Activated T-cell treated with anti-CD3 and anti-CD28 coated beads, Interleukin-2, amount 50 U/mL, for 72 hours (primary cell): ENCODE measurements at regions not wholly inside any gene's neighbourhood (a gene's known extent, or its start where the extent isn't known, plus 50 kb on each side); places are given as distances from the start of the nearest gene placed in this dataset.
"Not testable (repeated sequence)": the region's sequence is repeated elsewhere in the genome, so short reads cannot be mapped to it uniquely, and the experiment has no call there.

Experiments used
- ATAC-seq, 2 donors: fragments of 150-1000 bp; cut with Tn5 transposase; replicated peaks in 1 of 2; 2 replicates each; pipeline ENCODE4 v1.10.0; 2021; ENCODE audit warnings: moderate library complexity in 2 of 2, mild to moderate bottlenecking in 1 of 2
- DNase-seq, 2 donors: peaks; one replicate each; pipeline ENCODE4 v3.0.0; 2021 to 2022; ENCODE audit warnings: mixed read lengths in 1 of 2
- H3K27ac Mint-ChIP-seq: one replicate; pipeline ENCODE4 v1.8.0; 2022; ENCODE audit warnings: mild to moderate bottlenecking, moderate library complexity, mixed read lengths
- H3K27me3 Mint-ChIP-seq: one replicate; pipeline ENCODE4 v1.8.0; 2022; ENCODE audit warnings: low read depth, mixed read lengths
- H3K36me3 Mint-ChIP-seq, 2 donors: one replicate each; pipeline ENCODE4 v1.8.0; 2022; ENCODE audit warnings: mixed read lengths in 2 of 2, mild to moderate bottlenecking in 1 of 2; ENCODE audit not compliant: insufficient read depth in 2 of 2
- H3K4me1 Mint-ChIP-seq: one replicate; pipeline ENCODE4 v1.8.0; 2022; ENCODE audit warnings: low read depth, mixed read lengths
- H3K4me3 Mint-ChIP-seq, 2 donors: one replicate each; pipeline ENCODE4 v1.8.0; 2022; ENCODE audit warnings: mild to moderate bottlenecking in 2 of 2, mixed read lengths in 2 of 2, moderate library complexity in 2 of 2
- H3K9me3 Mint-ChIP-seq, 2 donors: one replicate each; pipeline ENCODE4 v1.8.0; 2022; ENCODE audit warnings: mixed read lengths in 2 of 2

DNA sequence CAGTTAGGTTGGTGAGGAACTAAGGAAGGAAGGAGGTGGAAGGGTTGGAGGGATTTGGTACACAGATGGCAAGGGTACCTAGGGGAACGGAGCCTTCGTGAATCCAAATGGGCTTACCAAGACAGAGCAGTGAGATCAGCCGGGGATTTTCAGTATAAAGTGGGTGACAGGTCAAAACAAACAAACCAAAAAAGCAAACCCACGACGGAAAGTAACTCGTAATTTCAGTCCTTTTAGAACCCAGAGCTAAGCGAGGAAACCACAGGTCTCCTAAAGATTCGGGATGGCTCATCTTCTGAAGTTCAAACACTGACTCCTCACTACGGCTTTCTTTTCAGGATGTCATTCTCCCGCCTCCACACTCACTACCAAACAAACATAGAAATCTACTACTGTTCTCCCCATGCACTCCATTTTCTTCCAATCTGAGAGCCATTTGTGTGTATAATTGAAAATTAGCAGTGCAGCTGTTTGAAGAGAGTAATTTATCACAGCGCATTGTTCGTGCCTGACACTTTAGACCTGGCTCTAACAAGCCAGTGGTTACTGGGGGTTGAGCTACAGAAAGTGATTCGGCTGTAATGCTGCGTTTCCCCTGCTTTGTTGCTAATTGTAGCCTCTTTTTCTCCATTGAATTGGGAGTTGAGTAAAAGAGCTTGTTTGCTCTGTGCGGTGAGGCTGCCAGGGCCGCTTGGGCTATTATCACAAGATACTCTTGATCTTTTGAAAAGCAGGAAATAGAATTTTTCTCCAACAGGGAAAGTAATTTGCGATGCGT is 64.7 kb upstream of the CCDC39 start:
- no peak overlapping the region for H3K27ac Mint-ChIP-seq
- no peaks in the 10 kb centered on the region for H3K36me3 Mint-ChIP-seq
- H3K4me1 Mint-ChIP-seq: no peaks in the 10 kb centered on the region
- H3K27me3 Mint-ChIP-seq: peaks cover 13% of the 10 kb centered on the region
- H3K9me3 Mint-ChIP-seq: no peaks in the 10 kb centered on the region
- no peak overlapping the region for H3K4me3 Mint-ChIP-seq
- DNase-seq (no peak), ATAC-seq (peak; percentile 39 to 64)

DNA sequence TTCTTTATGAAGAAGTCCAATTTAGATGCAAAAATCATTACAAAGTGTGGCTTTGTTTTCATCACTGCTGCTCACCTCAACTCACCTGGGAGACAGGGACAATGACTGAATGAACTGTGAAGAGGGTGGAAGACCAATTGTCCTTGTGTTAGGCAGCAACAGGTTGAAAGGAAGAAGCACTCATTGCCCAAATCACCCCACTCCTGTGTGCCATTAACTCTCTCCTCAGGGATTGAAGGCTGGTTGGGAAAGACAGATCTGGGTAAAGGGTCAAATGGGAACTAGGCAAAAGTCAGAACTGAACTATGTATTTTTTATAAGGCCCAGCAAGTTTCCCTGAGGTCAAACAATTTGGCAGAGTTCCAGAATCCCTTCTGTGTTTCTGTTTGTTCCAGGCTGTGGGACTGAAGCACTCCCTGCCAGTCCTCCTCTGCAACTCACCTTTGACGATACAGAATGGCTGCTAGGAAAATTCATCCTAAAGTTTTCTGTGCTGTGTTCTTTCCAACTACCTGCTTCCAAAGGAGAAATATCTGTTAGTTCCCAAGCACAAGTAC is 68.6 kb upstream of the CCDC39 start:
- H3K4me3 Mint-ChIP-seq: no peak overlapping the region
- peaks cover 10% of the 10 kb centered on the region for H3K27me3 Mint-ChIP-seq
- H3K36me3 Mint-ChIP-seq: no peaks in the 10 kb centered on the region
- DNase-seq (no peak), ATAC-seq (no peak)
- no peaks in the 10 kb centered on the region for H3K9me3 Mint-ChIP-seq
- no peaks in the 10 kb centered on the region for H3K4me1 Mint-ChIP-seq
- H3K27ac Mint-ChIP-seq: no peak overlapping the region

DNA sequence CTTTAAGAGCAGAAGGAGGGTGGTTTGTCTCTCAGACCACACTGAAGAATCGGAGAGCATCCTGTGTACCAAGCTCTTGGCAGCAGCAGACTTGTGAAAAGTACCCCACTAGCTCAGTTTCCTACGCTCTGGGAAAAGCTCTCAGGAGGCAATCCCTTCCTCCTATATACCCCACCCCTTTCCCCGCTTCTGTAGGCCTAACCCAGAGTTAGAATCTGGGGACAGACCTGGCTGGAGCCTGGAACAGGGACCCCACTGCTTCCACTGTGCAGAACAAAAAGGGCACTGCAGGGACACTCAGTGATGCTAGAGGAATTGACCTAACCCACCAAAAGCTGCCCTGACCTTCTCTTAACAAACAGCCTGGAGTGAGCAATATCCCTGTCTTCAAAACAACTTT is 70.0 kb upstream of the CCDC39 start:
- Mint-ChIP-seq H3K27me3 (no peaks in the 10 kb centered on the region), H3K27ac (no peak overlapping the region), H3K36me3 (no peaks in the 10 kb centered on the region), H3K4me3 (no peak overlapping the region), H3K9me3 (no peaks in the 10 kb centered on the region), H3K4me1 (no peaks in the 10 kb centered on the region)
- ATAC-seq (no peak), DNase-seq (no peak)

DNA sequence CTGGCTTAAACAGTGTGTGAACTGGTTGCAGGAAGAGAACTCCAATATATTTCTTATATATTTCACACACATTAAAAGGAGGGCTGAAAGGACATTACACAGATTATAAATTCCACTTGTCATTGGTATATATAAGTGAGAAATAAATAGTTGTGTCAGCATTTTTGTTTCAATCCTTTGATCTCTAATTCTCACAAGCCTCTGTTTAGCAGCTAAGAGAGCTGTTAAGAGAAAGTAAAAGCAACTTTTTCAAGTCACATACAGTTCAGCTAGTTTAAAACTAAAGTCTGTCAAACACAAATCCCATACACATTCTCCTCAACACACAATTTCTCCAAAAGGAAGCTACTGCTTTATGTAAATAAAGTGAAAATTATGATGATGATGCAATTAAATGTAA is 70.5 kb upstream of the CCDC39 start:
- Mint-ChIP-seq H3K4me3 (no peak overlapping the region), H3K27ac (no peak overlapping the region), H3K9me3 (no peaks in the 10 kb centered on the region), H3K36me3 (no peaks in the 10 kb centered on the region), H3K4me1 (no peaks in the 10 kb centered on the region), H3K27me3 (no peaks in the 10 kb centered on the region)
- ATAC-seq (no peak), DNase-seq (no peak)

DNA sequence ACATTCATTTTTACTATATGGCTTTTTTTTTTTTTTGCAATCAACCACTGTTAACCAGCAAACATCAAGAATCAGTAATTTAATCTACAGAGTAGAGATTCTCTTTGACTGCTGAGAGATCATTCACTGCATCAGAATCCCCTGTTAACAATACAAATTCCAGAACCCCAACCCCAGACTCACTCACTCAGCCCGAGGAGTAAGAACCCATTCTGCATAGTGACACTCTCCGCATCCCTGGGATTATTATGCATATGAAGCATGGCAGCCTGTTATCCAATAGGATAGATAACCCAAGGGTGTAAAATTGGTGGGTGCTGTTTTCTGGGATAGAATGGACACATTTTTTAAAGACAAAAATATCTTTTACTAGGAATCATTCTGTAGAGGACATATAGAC is 76.3 kb upstream of the CCDC39 start:
- no peaks in the 10 kb centered on the region for H3K36me3 Mint-ChIP-seq
- no peak overlapping the region for H3K4me3 Mint-ChIP-seq
- no peaks in the 10 kb centered on the region for H3K4me1 Mint-ChIP-seq
- ATAC-seq (no peak), DNase-seq (no peak)
- no peak overlapping the region for H3K27ac Mint-ChIP-seq
- no peaks in the 10 kb centered on the region for H3K27me3 Mint-ChIP-seq
- H3K9me3 Mint-ChIP-seq: peaks cover 1 to 4% of the 10 kb centered on the region in 2 donors

DNA sequence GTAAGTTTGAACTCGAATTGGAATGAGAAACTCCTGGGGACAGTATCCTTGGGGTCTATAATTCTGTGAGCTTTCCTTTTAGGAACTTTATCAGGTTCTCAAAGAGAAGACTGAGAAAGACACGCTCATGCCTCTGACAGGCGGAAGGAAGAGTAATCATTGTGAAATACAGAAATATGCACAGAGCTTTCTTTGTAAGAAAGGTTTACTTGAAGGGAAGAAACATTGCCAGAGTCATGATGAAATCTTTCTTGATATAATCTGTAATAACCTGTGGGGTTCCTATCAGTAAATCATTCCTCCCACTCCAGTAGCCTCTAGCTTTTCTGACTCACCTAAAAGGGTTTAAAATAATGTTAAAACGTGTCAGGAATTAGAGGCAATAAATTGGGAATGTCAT is 83.6 kb upstream of the CCDC39 start:
- ATAC-seq: no peak
- Mint-ChIP-seq H3K27me3 (no peaks in the 10 kb centered on the region), H3K27ac (no peak overlapping the region), H3K36me3 (no peaks in the 10 kb centered on the region), H3K4me3 (no peak overlapping the region), H3K4me1 (no peaks in the 10 kb centered on the region), H3K9me3 (peaks cover 1 to 6% of the 10 kb centered on the region in 2 donors)
- DNase-seq: no peak

DNA sequence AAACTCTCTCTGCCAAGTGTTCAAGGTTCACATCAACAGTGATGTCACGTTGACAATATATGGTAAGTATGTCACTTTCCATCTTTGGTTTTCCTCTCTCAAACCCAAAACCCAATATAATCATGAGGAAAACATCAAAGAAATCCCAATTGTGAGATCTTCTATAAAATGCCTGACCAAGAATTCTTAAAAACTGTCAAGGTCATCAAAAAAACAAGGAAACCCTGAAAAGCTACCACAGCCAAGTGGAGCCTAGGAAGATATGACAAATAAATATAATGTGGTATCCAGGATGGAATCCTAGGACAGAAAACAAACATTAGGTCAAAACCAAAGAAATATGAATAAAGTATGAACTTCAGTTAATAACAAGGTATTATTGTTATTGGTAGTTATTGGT is 85.2 kb upstream of the CCDC39 start:
- ATAC-seq (no peak), DNase-seq (no peak)
- Mint-ChIP-seq H3K4me3 (no peak overlapping the region), H3K27me3 (no peaks in the 10 kb centered on the region), H3K36me3 (no peaks in the 10 kb centered on the region), H3K9me3 (peaks cover 0 to 4% of the 10 kb centered on the region in 2 donors), H3K4me1 (no peaks in the 10 kb centered on the region), H3K27ac (no peak overlapping the region)

DNA sequence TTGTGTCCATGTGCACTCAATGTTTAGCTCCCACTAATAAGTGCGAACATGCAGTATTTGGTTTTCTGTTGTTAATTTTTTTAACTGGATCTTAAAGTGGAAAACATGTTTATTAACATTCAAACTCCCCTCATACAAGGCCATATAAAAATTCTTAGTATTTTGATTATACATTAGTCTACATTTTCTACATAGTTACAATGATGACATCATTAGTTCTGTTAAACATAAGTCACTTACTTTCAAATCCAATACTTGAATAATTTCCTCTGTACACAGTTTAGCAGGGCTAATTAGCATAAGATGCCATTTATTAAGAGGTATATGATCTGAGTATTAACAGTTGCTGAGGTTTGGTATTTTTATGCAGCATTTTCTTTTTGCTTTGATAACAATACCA is 91.3 kb upstream of the CCDC39 start:
- Mint-ChIP-seq H3K9me3 (peaks cover 2 to 7% of the 10 kb centered on the region in 2 donors), H3K27me3 (no peaks in the 10 kb centered on the region), H3K4me3 (no peak overlapping the region), H3K36me3 (no peaks in the 10 kb centered on the region), H3K4me1 (no peaks in the 10 kb centered on the region), H3K27ac (no peak overlapping the region)
- no peak for DNase-seq
- no peak for ATAC-seq

DNA sequence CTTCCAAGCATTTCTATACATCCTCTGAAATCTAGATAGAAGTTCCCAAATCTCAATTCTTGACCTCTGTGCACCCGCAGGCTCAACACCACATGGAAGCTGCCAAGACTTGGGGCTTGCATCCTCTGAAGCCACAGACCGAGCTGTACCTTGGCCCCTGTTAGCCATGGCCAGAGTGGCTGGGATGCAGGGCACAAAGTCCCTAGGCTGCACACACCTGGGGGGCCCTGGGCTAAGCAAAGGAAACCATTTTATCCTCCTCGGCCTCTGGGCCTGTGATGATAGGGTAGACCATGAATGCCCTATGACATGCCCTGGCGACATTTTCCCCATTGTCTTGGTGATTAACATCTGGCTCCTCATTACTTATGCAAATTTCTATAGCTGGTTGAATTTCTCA is 97.1 kb upstream of the CCDC39 start:
- DNase-seq (no peak), ATAC-seq (no peak)
- Mint-ChIP-seq H3K9me3 (peaks cover 12 to 35% of the 10 kb centered on the region in 2 donors), H3K27ac (no peak overlapping the region), H3K4me1 (no peaks in the 10 kb centered on the region), H3K27me3 (no peaks in the 10 kb centered on the region), H3K36me3 (peaks cover 7 to 11% of the 10 kb centered on the region in 2 donors), H3K4me3 (no peak overlapping the region)

DNA sequence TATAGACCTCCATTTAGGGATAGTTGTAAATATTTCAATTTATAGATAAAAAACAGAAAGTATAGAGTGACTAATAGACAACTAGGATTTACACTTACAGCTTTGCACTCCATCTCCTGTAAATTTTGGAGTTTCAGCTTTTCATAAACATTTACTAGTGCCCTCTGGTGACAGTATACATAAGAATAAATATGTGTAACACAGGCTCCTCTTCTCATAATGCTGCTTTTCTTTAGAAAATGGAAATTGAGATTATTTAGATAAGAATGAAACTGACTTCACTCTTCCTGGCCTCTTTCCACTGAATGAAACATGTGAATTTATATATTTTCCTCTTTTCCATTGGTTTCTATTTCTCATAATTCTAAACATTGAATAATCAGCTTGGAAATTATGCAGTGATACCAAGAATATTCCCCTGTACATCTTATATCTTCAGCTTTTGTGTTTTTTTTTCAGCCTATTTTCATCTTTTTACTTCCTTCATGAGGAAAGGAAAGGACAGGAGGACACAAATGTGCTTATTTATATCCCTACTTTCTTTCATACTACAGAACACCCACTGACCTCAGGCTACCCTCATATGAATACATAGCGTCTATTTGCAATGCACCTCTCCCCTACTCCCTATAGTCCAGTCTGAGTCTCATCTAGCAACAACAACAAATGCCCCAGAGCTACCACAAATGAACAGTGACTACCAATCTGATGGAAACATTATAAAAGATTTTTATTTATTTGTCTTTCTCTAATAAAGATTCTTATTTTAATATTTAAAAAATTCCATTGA is 103.1 kb upstream of the CCDC39 start:
- no peak overlapping the region for H3K27ac Mint-ChIP-seq
- H3K36me3 Mint-ChIP-seq: peaks cover 2 to 8% of the 10 kb centered on the region in 2 donors
- ATAC-seq: no peak
- no peaks in the 10 kb centered on the region for H3K4me1 Mint-ChIP-seq
- H3K27me3 Mint-ChIP-seq: no peaks in the 10 kb centered on the region
- H3K9me3 Mint-ChIP-seq: peaks cover 13 to 21% of the 10 kb centered on the region in 2 donors
- DNase-seq: no peak
- no peak overlapping the region for H3K4me3 Mint-ChIP-seq

DNA sequence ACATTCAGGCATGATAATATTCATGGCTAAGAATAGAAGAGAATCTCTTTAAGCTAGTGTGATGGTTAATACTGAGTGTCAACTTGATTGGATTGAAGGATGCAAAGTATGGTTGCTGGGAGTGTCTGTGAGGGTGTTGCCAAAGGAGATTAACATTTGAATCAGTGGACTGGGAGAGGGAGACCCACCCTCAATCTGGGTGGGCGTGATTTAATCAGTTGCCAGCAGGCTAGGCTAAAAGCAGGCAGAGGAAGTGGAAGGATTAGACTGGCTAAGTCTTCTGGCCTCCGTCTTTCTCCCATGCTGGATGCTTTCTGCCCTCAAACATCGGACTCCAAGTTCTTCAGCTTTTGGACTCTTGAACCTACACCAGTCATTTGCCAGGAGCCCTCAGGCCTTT is 106.9 kb upstream of the CCDC39 start:
- not testable (repeated sequence) for H3K9me3 Mint-ChIP-seq, H3K27me3 Mint-ChIP-seq, H3K4me1 Mint-ChIP-seq, H3K27ac Mint-ChIP-seq, H3K4me3 Mint-ChIP-seq, ATAC-seq, DNase-seq, H3K36me3 Mint-ChIP-seq

DNA sequence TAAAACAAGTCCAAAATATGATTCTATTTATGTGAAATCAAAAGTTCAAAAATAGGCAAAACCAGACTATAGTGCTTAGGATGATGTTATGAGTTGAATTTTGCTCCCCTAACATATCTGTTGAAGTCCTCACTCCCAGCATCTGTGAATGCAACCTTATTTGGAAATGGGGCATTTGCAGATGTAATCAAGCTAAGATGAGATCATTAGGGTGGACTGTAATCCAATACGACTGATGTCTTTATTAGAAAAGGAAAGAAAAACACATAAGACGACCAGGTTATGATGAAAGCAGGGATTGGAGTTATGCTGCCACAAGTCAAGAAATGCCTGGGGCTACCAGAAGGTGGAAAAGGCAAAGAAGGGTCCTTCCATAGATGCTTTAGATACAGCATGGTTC is 110.5 kb upstream of the CCDC39 start:
- Mint-ChIP-seq H3K27ac (no peak overlapping the region), H3K36me3 (no peaks in the 10 kb centered on the region), H3K4me1 (no peaks in the 10 kb centered on the region), H3K9me3 (no peaks in the 10 kb centered on the region), H3K27me3 (no peaks in the 10 kb centered on the region), H3K4me3 (no peak overlapping the region)
- ATAC-seq (no peak), DNase-seq (no peak)

DNA sequence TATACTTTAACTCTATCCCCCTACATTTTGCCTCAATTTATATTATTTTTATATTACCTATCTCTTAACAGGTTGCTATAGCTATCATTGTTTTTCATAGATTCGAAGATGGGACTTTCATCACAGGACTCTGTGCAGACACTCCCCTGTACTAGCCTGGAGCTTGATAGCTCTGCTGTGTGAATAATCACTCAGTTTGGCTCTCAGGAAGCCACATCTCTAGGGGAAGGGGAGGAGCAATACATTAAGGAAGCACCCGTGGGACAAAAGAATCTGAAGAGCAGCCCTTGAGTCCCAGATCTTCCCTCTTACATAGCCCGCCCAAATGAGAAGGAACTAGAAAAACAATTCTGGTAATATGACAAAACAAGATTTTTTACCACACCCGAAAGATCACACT is 114.3 kb upstream of the FXR1 start:
- DNase-seq: no peak
- no peak for ATAC-seq
- peaks cover 0 to 2% of the 10 kb centered on the region in 2 donors for H3K36me3 Mint-ChIP-seq
- H3K27me3 Mint-ChIP-seq: peaks cover 12% of the 10 kb centered on the region
- H3K4me3 Mint-ChIP-seq: no peak overlapping the region
- no peaks in the 10 kb centered on the region for H3K4me1 Mint-ChIP-seq
- no peak overlapping the region for H3K27ac Mint-ChIP-seq
- no peaks in the 10 kb centered on the region for H3K9me3 Mint-ChIP-seq
